H1 (cell line): ENCODE measurements at regions not wholly inside any gene's neighbourhood (a gene's known extent, or its start where the extent isn't known, plus 50 kb on each side); places are given as distances from the start of the nearest gene placed in this dataset.

Experiments
- ASH2L ChIP-seq: fragments of 200-600, 300-600 bp; sonication (generic); IDR thresholded peaks from one replicate; pipeline ENCODE4 v1.7.1; 2017; ENCODE audit warnings: low read length
- SP1 ChIP-seq: IDR thresholded peaks from 2 replicates; pipeline ENCODE4 v1.6.1; 2011; ENCODE audit warnings: low read depth, low read length
- TF ChIP-seq, protein P1 (sequence below): IDR thresholded peaks from 2 replicates; pipeline ENCODE4 v1.6.1; 2012; ENCODE audit warnings: low read length, inconsistent platforms

GRCh38 chr2:228875152-228875900 lies 395.8 kb downstream of the PID1 start (continued):
- TF ChIP-seq, protein P1, sequence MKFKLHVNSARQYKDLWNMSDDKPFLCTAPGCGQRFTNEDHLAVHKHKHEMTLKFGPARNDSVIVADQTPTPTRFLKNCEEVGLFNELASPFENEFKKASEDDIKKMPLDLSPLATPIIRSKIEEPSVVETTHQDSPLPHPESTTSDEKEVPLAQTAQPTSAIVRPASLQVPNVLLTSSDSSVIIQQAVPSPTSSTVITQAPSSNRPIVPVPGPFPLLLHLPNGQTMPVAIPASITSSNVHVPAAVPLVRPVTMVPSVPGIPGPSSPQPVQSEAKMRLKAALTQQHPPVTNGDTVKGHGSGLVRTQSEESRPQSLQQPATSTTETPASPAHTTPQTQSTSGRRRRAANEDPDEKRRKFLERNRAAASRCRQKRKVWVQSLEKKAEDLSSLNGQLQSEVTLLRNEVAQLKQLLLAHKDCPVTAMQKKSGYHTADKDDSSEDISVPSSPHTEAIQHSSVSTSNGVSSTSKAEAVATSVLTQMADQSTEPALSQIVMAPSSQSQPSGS: no peak
- TF ChIP-seq ASH2L: no peak
- no peak for TF ChIP-seq SP1
- TF ChIP-seq, all 59 proteins: peak for 0
